GM12801 (cell line): ENCODE measurements at regions not wholly inside any gene's neighbourhood (a gene's known extent, or its start where the extent isn't known, plus 50 kb on each side); places are given as distances from the start of the nearest gene placed in this dataset.

ENCODE experiments used
- TF ChIP-seq, protein P1 (sequence below): IDR thresholded peaks from one replicate; pipeline ENCODE4 v1.5.1; 2011; ENCODE audit warnings: control low read depth; ENCODE audit not compliant: insufficient read length; ENCODE audit errors: extremely low read depth

DNA sequence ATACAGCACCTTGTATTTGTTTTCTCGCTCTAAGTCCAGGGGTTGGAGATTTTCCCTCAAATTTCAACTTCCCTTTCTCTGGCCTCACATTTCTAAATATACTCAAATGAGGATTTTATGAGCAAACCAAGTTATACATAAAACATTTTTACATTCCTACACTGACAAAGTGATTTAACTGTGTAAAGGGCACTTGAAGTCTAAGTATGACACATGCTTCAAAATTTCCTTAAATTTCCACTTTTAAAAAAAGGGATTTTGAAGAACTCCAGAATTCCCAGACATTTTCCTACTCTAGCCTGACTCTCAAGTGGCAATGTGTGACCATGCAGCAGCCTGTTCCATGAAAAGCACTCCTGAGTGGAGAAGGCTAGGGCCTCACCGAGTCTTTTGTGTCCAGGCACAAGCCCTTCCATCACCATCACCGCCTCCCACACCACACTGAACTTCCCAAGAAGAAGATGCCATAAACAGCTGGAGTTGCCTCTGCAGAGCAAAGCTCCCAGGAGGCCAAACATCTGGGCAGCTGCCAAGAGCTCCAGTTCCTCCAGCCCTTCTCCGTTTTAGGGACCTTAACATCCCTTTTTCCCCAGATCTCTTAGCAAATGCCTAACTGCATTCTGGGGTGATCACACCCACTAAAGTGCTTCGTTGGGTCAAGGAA is 68.9 kb downstream of the NCR2 start:
- TF ChIP-seq, protein P1, sequence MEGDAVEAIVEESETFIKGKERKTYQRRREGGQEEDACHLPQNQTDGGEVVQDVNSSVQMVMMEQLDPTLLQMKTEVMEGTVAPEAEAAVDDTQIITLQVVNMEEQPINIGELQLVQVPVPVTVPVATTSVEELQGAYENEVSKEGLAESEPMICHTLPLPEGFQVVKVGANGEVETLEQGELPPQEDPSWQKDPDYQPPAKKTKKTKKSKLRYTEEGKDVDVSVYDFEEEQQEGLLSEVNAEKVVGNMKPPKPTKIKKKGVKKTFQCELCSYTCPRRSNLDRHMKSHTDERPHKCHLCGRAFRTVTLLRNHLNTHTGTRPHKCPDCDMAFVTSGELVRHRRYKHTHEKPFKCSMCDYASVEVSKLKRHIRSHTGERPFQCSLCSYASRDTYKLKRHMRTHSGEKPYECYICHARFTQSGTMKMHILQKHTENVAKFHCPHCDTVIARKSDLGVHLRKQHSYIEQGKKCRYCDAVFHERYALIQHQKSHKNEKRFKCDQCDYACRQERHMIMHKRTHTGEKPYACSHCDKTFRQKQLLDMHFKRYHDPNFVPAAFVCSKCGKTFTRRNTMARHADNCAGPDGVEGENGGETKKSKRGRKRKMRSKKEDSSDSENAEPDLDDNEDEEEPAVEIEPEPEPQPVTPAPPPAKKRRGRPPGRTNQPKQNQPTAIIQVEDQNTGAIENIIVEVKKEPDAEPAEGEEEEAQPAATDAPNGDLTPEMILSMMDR, result no peak

DNA sequence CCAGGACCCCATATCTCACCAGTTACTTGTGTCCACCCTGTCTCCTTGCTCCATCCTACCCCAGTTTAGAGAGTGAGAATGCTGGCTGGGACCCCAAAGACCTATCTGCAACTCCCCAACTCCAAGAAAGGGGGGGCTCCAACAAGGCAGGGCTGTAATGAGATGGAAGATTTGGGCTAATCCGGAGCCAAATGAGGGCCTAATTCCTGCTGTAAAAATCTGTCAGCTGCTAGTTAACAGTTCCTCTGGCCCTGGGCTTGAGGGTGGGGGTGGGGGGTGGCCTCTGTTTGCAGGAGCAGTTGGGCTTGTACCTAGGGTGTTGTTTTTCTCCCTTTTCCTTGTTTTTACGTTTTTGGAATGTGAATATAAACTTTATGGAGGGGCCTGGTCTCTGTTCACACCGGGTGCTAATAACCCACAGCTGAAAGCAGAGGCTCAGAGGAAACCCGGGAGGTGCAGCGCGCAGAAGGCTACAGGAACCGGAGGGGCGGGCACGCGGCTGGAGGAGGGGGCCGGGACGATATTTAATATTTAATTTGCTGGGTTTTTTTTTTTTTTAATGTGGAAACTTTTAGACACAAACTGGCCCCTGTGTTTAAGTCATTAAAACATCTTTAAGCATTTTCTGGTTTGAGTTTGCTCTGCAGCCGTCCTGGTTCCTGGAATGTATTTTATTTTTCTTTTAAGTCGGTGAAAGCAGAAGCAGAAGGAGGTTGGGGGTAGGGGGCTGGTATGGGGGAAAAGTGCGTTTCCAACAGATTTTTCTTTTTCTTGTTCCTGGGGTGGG is 70.7 kb downstream of the NCR2 start:
- TF ChIP-seq, protein P1, result no peak

DNA sequence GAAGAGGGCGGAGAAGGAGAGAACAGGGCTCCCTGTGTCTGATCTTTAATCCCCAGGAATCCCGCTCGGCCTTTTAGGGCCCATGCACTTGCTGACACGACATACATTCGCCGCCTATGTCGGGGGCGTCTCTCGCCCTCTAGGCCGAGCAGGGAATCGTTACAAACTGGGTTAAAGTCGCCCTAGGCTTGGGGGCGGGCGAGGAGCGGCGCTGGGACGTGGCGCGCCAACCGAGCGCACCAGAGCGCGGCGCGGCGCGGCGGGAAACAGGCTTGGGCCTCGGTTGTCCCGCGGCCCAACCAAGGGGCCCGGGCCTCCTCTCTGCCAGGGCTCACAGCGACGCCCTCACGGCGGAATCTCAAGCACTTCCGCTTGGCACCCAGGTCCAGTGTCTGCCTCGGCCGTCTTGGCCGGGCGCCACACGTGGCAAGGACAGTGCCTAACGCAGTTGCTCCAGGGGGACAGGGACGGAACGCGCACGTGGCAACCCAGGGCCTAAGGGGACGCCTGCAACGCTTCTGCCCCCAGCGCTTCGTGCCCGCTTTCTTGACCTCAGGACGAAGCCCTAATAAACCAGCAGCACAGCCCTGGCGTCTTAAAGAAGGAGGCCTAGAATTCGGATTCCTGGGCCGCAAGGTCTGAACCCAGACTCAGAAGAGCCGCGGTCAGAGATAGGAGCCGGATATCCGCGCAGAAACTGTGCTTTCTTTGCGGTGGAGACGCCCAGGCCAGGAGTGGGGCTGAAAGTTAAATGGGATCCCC is 71.5 kb downstream of the NCR2 start:
- TF ChIP-seq, protein P1, result no peak

DNA sequence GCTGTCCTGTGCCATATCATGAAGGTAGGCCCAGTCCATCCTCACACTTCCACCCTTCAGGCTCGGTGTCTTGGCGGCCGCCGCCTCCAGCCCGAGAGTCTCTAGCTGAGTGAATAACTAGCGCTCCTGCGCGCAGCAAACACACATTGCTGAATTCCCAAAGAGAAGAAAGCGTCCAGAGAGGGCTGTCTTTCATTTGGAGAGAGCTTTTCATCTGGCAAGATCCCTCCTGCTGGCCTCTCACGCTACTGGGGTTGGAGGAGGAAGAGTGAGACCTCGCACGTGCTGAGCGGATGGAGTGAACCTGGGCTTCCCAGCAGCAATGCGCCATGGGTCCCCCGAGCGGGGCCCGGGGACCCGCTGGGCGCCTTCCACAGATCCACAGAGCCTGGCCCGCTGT is 73.2 kb downstream of the NCR2 start:
- TF ChIP-seq, protein P1, result no peak

DNA sequence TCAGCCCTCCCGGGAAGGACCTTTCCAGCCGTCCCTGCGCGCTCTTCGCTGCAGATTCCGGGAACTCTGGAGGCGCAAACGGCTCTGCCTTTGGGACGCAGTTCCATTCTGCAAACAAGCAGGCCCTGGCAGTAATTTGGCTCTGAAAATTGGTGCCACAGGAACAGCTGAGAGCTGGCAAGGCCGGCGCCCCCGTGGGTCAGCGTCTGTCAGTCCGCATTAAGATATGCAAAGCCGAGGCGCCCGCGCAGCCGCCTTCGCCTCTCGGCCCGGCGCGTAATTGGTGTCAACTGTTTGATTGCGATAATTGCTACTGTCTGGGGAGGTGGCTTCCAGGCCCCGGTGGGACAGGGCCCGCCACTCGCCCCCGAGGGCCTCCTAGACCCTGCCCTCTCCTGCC is 73.6 kb downstream of the NCR2 start:
- TF ChIP-seq, protein P1, result no peak

DNA sequence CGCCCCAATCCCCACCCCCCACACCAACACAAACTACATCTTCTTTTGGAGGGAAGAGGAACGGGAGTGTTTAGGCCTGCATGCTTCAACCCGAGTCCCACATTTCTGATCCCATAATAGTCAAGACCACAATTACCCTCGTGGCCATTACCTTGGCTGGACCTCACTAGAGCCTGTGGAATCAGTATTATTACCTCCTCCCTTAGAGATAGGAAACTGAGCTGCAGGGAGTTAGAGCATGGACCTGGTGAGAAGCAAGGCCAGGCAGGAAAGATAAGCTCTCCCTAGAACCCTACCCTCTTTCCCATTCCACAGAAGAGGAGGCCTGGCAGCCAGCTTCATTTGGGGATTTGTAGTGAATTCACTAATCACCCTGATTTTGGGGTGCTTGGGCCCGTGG is 74.1 kb downstream of the NCR2 start:
- TF ChIP-seq, protein P1, result no peak

DNA sequence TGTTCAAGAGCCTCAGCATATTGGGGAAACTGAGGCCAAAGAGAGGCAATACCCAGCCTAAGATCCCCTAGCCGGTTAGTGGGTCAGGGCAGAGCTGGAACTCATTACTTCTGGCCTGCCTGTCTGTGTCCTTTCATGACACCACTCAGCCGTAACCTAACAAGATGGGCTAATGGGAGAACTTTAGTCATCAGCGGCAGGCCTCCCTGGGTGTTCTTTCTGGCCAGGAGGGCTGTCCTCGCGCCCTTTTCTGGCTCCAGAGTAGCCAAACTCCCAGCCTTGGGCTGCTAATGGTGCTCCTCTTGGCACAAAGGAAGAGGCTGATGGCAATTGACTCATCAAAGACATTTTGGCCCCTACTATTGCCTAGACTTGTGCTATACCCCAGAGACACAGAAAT is 76.6 kb downstream of the NCR2 start:
- TF ChIP-seq, protein P1, result no peak
